Mammary epithelial cell (primary cell): ENCODE measurements at regions not wholly inside any gene's neighbourhood (a gene's known extent, or its start where the extent isn't known, plus 50 kb on each side); places are given as distances from the start of the nearest gene placed in this dataset.

Experiments
- CTCF ChIP-seq, 2 donors: IDR thresholded peaks in 1 of 2; conservative IDR thresholded peaks in 1 of 2; 2 replicates each; pipeline ENCODE4 v1.5.1; 2011 to 2012; ENCODE audit warnings: inconsistent platforms in 2 of 2, low read length in 2 of 2, mild to moderate bottlenecking in 2 of 2, control low read depth in 1 of 2, low read depth in 1 of 2; ENCODE audit not compliant: insufficient read depth in 1 of 2; ENCODE audit errors: extremely low read depth in 1 of 2
- EZH2 ChIP-seq: IDR thresholded peaks from 2 replicates; pipeline ENCODE4 v1.6.1; 2012; ENCODE audit warnings: low read length, inconsistent platforms, borderline replicate concordance

GRCh38 chr15:62450061-62450460, 285.0 kb upstream of the C2CD4B start:
- no peak for TF ChIP-seq EZH2
- no peak for TF ChIP-seq CTCF (conservative IDR thresholded peaks at IDR 0.05 in 1 of 2, IDR thresholded peaks at IDR 0.05 in 1 of 2; ENCODE audit: extremely low read depth in 1 of 2, insufficient read depth in 1 of 2, low read depth in 1 of 2, low read length in 2 of 2)
